GM19240 (cell line): ENCODE measurements at regions not wholly inside any gene's neighbourhood (a gene's known extent, or its start where the extent isn't known, plus 50 kb on each side); places are given as distances from the start of the nearest gene placed in this dataset.
"Not testable (repeated sequence)": the region's sequence is repeated elsewhere in the genome, so short reads cannot be mapped to it uniquely, and the experiment has no call there.

Experiments
- DNase-seq: peaks from one replicate; pipeline ENCODE4 v3.0.0; 2011; ENCODE audit warnings: low spot score; ENCODE audit not compliant: insufficient read length

GRCh38 chr20:39716796-39717341 lies 754.7 kb downstream of the DHX35 start:
- DNase-seq: no peak

- no peak for DNase-seq
Observed at GRCh38 chr20:39713076-39713840, 751.1 kb downstream of the DHX35 start.

- no peak for DNase-seq
Observed at GRCh38 chr20:39706184-39706663, 744.1 kb downstream of the DHX35 start.

- no peak for DNase-seq
Observed at GRCh38 chr20:39705032-39705431, 742.9 kb downstream of the DHX35 start.

- DNase-seq: not testable (repeated sequence)
Observed at GRCh38 chr20:39703357-39703756, 741.2 kb downstream of the DHX35 start.

- no peak for DNase-seq
Observed at GRCh38 chr20:39702701-39703349, 740.7 kb downstream of the DHX35 start.

- no peak for DNase-seq
Observed at GRCh38 chr20:39700528-39700927, 738.4 kb downstream of the DHX35 start.

- no peak for DNase-seq
Observed at GRCh38 chr20:39699166-39699725, 737.1 kb downstream of the DHX35 start.

- DNase-seq: no peak
Observed at GRCh38 chr20:39698752-39699151, 736.6 kb downstream of the DHX35 start.

GRCh38 chr20:39691151-39691862 lies 729.2 kb downstream of the DHX35 start:
- DNase-seq: no peak

- no peak for DNase-seq
Observed at GRCh38 chr20:39676857-39677391, 714.8 kb downstream of the DHX35 start.

- DNase-seq: no peak
Observed at GRCh38 chr20:39676241-39676640, 714.1 kb downstream of the DHX35 start.

GRCh38 chr20:39674842-39675241 lies 712.7 kb downstream of the DHX35 start:
- DNase-seq: no peak

GRCh38 chr20:39670988-39671387 lies 708.8 kb downstream of the DHX35 start:
- DNase-seq: no peak

GRCh38 chr20:39669659-39670058 lies 707.5 kb downstream of the DHX35 start:
- no peak for DNase-seq

GRCh38 chr20:39668038-39668437 lies 705.9 kb downstream of the DHX35 start:
- DNase-seq: no peak

GRCh38 chr20:39661833-39662232 lies 699.7 kb downstream of the DHX35 start:
- DNase-seq: no peak

GRCh38 chr20:39660965-39661364 lies 698.8 kb downstream of the DHX35 start:
- DNase-seq: no peak

GRCh38 chr20:39660226-39660625 lies 698.1 kb downstream of the DHX35 start:
- no peak for DNase-seq

- no peak for DNase-seq
Observed at GRCh38 chr20:39658662-39659409, 696.7 kb downstream of the DHX35 start.

- no peak for DNase-seq
Observed at GRCh38 chr20:39654171-39654570, 692.0 kb downstream of the DHX35 start.
